ENCODE measurements at regions not wholly inside any gene's neighbourhood (a gene's known extent, or its start where the extent isn't known, plus 50 kb on each side); places are given as distances from the start of the nearest gene placed in this dataset.
"Not testable (repeated sequence)": the region's sequence is repeated elsewhere in the genome, so short reads cannot be mapped to it uniquely, and the experiment has no call there.

DNA sequence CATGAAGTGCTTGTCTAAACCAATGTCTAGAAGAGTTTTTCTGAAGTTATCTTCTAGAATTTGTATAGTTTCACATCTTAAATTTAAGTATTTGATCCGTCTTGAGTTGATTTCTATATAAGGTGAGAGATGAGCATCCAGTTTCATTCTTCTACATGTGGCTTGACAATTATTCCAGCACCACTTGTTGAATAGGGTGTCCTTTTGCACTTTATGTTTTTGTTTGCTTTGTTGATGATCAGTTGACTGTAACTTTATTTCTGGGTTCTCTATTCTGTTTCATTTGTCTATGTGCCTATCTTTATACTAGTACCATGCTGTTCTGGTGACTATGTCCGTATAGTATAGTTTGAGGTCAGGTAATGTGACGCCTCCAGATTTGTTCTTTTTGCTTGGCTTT lies 426.6 kb upstream of the CHRM2 start:
- WGBS, 2 donors = 89 to 92% methylated on average over 3 of the region's 3 CpGs
- TF ChIP-seq EP300 (IDR thresholded peaks at IDR 0.05) (no peak), POLR2AphosphoS5 (IDR thresholded peaks at IDR 0.05) (no peak), POLR2A (IDR thresholded peaks at IDR 0.05) (no peak)
- TF ChIP-seq, protein P1, sequence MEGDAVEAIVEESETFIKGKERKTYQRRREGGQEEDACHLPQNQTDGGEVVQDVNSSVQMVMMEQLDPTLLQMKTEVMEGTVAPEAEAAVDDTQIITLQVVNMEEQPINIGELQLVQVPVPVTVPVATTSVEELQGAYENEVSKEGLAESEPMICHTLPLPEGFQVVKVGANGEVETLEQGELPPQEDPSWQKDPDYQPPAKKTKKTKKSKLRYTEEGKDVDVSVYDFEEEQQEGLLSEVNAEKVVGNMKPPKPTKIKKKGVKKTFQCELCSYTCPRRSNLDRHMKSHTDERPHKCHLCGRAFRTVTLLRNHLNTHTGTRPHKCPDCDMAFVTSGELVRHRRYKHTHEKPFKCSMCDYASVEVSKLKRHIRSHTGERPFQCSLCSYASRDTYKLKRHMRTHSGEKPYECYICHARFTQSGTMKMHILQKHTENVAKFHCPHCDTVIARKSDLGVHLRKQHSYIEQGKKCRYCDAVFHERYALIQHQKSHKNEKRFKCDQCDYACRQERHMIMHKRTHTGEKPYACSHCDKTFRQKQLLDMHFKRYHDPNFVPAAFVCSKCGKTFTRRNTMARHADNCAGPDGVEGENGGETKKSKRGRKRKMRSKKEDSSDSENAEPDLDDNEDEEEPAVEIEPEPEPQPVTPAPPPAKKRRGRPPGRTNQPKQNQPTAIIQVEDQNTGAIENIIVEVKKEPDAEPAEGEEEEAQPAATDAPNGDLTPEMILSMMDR (IDR thresholded peaks at IDR 0.05) = no peak
- intact Hi-C loops (cut with DNase I) = no loop called here

DNA sequence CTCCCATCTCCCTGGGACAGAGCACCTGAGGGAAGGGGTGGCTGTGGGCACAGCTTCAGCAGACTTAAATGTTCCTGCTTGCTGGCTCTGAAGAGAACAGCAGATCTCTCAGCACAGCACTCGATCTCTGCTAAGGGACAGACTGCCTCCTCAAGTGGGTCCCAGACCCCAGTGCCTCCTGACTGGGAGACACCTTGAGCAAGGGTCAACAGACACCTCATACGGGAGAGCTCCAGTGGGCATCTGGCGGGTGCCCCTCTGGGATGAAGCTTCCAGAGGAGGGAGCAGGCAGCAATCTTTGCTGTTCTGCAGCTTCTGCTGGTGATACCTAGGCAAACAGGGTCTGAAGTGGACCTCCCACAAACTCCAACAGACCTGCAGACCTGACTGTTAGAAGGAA lies 436.7 kb upstream of the CHRM2 start:
- H3K36me3 ChIP-seq; DNase-seq; intact Hi-C loops (cut with DNase I); H3K4me3 ChIP-seq; H3K27me3 ChIP-seq; H3K9me3 ChIP-seq; H3K27ac ChIP-seq; H3K4me1 ChIP-seq: not testable (repeated sequence)
- WGBS, 2 donors = 84 to 91% methylated on average over 3 of the region's 3 CpGs

More for the DNA sequence above, 426.6 kb upstream of the CHRM2 start:
- Histone ChIP-seq H3K27me3 (no peaks in the 10 kb centered on the region), H3K4me3 (no peak overlapping the region), H3K36me3 (no peaks in the 10 kb centered on the region), H3K27ac (no peak overlapping the region), H3K9me3 (no peaks in the 10 kb centered on the region), H3K4me1 (no peaks in the 10 kb centered on the region)
- no peak for DNase-seq

DNA sequence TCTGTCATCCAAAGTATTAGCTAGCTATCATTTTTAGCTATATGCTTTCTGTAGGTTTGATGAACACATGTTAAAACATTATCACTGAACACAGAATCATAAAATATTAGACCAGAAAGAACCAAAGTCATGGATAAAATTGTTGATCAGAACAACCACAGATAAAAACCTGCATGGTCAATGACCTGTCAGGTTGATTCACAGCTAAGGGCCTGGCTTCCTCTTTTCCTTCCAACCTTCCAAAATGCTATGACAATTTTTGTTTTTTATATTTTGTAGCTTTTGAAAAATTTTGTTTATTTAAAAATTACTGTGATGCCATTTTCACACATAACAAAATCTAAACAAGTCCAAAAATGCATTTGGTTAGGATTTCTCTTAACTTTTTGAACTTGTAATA lies 444.4 kb upstream of the CHRM2 start:
- Histone ChIP-seq H3K4me1 (no peaks in the 10 kb centered on the region), H3K4me3 (no peak overlapping the region), H3K9me3 (no peaks in the 10 kb centered on the region), H3K36me3 (no peaks in the 10 kb centered on the region), H3K27me3 (no peaks in the 10 kb centered on the region), H3K27ac (no peak overlapping the region)
- intact Hi-C loops (cut with DNase I) = no loop called here
- no peak for TF ChIP-seq POLR2AphosphoS5 (IDR thresholded peaks at IDR 0.05)
- no peak for DNase-seq

DNA sequence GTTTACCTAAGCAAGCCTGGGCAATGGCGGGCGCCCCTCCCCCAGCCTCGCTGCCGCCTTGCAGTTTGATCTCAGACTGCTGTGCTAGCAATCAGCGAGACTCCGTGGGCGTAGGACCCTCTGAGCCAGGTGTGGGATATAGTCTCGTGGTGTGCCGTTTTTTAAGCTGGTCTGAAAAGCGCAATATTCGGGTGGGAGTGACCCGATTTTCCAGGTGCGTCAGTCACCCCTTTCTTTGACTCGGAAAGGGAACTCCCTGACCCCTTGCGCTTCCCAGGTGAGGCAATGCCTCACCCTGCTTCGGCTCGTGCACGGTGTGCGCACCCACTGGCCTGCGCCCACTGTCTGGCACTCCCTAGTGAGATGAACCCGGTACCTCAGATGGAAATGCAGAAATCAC lies 442.6 kb upstream of the MTPN start:
- H3K27me3 ChIP-seq; H3K36me3 ChIP-seq; H3K4me3 ChIP-seq; intact Hi-C loops (cut with DNase I); DNase-seq; H3K27ac ChIP-seq; H3K9me3 ChIP-seq; H3K4me1 ChIP-seq: not testable (repeated sequence)
- WGBS, 2 donors = 72 to 80% methylated on average over 12 to 13 of the region's 21 CpGs

DNA sequence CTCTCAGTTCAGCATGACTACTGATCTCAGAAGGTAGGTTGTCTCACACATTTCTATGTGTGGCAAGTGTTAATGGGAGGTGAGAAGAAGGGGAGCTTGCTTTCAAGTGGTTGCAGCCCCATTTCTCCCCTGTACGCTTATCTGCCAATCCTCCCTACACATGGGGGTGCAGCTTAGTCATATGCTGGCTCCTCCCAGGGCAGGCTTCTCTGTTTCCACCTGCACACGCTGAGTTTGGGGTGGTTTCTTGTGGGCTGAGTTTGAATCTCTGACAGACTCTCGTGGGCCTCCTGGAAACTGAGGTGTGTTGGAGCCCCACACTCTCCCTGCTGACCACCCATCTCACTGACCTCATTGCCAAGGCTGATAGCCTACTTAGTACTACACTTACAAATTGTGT lies 435.8 kb upstream of the MTPN start:
- WGBS, 2 donors = 80 to 87% methylated on average over 3 of the region's 3 CpGs
- intact Hi-C loops (cut with DNase I) = no loop called here
- no peaks in the 10 kb centered on the region for H3K27me3 ChIP-seq
- H3K36me3 ChIP-seq = no peaks in the 10 kb centered on the region
- no peaks in the 10 kb centered on the region for H3K4me1 ChIP-seq
- DNase-seq = no peak
- H3K27ac ChIP-seq = no peak overlapping the region
- TF ChIP-seq POLR2AphosphoS5 (IDR thresholded peaks at IDR 0.05) (no peak), POLR2A (IDR thresholded peaks at IDR 0.05) (no peak), EP300 (IDR thresholded peaks at IDR 0.05) (no peak)
- TF ChIP-seq, protein P1 (IDR thresholded peaks at IDR 0.05) = no peak
- H3K4me3 ChIP-seq = no peak overlapping the region
- H3K9me3 ChIP-seq = no peaks in the 10 kb centered on the region

DNA sequence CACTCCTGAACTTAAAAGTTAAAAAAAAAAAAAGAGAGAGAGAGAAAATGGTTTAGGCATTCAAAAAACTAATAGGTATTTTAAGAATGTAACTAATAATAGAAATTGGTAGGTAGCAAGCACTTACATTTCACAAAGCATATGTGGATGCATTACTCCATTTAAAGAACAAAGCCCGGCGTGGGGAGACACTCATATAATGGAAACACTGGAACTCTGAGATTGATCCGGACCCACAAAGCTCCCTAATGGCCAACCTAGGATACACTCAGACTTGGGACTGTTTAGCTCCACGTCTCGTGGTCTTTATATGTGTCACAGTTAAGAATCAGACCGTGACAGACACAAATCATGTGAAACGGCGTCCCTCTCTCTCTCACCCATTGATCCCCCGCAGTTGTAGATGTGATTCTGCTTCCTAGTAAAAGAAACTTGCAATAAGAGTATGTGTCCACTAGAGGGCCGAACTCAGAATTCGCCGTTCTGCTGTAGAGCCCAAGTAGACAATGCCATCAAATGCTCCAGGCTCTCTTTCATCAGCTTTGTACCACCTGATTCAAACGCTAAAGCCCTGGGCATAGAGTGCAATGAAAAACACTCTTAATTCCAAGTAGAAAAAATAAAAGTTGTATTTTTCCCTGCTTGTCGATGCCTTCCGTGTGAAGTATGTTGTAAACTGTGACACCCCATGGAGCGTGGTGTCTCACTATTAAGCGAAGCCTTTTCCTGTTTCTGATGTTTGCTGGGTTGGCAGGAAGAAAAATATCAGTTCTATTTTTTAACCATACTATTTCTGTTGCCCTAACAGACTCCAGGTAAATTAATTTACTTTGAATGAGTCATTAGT lies 429.0 kb upstream of the MTPN start:
- no peaks in the 10 kb centered on the region for H3K36me3 ChIP-seq
- peaks cover 0 to 17% (median 8%) of the 10 kb centered on the region in 4 donors for H3K4me1 ChIP-seq
- 27 to 32% methylated on average over 17 of the region's 17 CpGs for WGBS, 2 donors
- no peak overlapping the region for H3K4me3 ChIP-seq
- intact Hi-C loops (cut with DNase I) = loop anchor here (2.0 to 10.0 kb wide), 3 partner anchors 463 to 1186 kb away; partner anchors contain the start of gene CHRM2
- DNase-seq = peak; percentile 67
- no peaks in the 10 kb centered on the region for H3K9me3 ChIP-seq
- H3K27ac ChIP-seq = no peak overlapping the region
- TF ChIP-seq, protein P1 (IDR thresholded peaks at IDR 0.05) = peak; percentile 59 to 73 (median 62)
- TF ChIP-seq EP300 (IDR thresholded peaks at IDR 0.05) = no peak
- no peaks in the 10 kb centered on the region for H3K27me3 ChIP-seq

Measured in sigmoid colon (tissue), 6 donors.